ENCODE measurements at regions not wholly inside any gene's neighbourhood (a gene's known extent, or its start where the extent isn't known, plus 50 kb on each side); places are given as distances from the start of the nearest gene placed in this dataset.

DNA sequence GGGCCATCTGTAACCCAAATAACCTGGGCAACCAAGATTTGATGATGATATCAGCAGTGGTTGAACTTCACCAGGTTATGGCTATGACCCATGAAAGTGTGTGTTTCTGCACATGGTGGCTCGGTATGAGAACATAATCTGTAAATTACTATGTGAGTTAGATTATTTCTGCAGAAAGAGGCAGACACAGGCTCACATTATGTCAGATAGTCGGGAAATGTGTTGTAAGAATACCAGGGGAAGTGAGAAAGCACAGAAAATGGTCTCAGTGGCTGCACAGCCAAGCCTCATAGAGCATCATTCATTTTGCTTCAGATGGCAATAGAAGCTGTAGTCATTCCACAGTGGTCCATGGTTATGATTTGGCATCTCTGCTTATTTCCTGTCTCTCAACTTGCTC is 63.0 kb upstream of the RBPJ start:
- DNase-seq, result no peak

GRCh38 chr4:26260571-26260970 is 60.2 kb upstream of the RBPJ start:
- no peak for DNase-seq

DNA sequence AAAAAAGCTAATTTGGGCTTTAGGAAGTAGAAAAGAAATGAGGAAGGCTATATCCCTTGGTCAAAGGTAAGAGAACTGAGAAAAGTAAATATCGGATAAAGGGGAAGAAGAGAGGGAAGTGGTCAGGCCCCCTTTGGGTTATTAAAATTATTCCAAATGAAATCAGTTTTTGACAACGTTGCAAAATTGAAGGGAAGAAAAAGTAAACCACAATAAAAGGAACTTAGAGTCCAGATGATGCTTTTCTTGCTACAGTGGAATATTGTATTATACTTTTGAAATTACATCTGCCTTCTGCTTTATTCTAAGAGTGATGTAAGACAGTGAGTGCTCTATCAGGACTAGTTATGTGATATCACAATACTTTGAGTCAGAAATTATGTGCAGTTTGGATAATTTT is 59.4 kb upstream of the RBPJ start:
- no peak for DNase-seq

DNA sequence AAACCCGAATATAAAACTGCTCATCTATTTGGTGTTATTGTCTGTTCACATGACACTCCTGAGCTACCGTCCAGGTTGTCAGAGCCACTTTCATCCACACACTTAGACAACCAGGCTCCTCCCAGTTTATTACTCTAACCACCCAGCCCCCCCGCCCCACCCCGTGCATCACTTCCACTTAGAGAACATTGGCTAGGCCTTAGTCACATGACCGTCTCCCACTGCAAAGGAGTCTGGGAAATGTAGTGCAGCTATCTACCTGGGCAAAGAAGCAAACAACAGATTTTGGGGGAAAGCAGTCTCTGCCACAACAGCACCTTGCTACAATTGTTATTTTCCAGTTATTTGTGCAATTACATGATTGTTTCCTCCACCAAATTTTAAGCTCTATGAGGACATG is 57.6 kb upstream of the RBPJ start:
- DNase-seq, result no peak

GRCh38 chr4:26264109-26264508 is 56.7 kb upstream of the RBPJ start:
- no peak for DNase-seq

- DNase-seq, result no peak
These were observed 53.7 kb upstream of the RBPJ start for GRCh38 chr4:26267087-26267486.

DNA sequence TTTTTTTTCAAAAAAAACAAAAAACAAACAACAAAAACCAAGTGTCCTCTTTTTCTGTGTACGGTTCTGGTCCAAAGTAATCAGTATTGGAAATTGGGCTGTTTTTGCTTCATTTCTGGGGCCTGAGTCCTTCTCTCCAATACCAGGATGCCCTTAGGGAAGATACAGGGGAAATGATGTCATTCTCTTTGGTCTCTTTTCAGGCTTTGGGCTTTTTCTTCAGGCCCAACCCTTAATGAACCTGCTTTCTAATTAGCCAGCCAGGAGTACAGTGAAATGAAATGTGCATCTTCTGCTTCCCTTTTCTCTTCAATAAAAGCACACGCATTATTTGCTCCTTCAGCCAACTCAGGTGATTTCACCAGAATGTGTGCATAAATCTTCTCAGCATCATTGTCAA is 52.6 kb upstream of the RBPJ start:
- DNase-seq, result no peak

- no peak for DNase-seq
These were observed 51.8 kb upstream of the RBPJ start for GRCh38 chr4:26269038-26269437.

Data from NCI-H1694 (cell line).